ENCODE measurements at regions not wholly inside any gene's neighbourhood (a gene's known extent, or its start where the extent isn't known, plus 50 kb on each side); places are given as distances from the start of the nearest gene placed in this dataset.

DNA sequence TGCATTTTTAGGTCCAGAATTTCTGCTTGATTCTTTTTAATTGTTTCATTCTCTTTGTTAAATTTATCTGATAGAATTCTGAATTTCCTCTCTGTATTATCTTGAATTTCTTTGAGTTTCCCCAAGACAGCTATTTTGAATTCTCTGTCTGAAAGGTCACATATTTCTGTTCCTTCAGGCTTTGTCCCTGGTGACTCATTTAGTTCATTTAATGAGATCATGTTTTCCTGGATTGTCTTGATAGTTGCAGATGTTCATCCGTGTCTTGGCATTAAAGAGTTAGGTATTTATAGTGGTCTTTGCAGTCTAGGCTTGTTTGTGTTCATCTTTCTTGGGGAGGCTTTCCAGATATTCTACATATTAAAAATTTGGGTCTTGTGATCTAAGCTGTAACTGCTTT is 694.8 kb upstream of the CCDC179 start:
- Mint-ChIP-seq H3K36me3 (ENCODE audit: low read depth) (no peaks in the 10 kb centered on the region), H3K4me1 (no peaks in the 10 kb centered on the region), H3K4me3 (no peak overlapping the region), H3K27me3 (ENCODE audit: low read depth, poor library complexity) (peaks cover 8% of the 10 kb centered on the region), H3K27ac (no peak overlapping the region), H3K9me3 (no peaks in the 10 kb centered on the region)
- TF ChIP-seq, protein P1, sequence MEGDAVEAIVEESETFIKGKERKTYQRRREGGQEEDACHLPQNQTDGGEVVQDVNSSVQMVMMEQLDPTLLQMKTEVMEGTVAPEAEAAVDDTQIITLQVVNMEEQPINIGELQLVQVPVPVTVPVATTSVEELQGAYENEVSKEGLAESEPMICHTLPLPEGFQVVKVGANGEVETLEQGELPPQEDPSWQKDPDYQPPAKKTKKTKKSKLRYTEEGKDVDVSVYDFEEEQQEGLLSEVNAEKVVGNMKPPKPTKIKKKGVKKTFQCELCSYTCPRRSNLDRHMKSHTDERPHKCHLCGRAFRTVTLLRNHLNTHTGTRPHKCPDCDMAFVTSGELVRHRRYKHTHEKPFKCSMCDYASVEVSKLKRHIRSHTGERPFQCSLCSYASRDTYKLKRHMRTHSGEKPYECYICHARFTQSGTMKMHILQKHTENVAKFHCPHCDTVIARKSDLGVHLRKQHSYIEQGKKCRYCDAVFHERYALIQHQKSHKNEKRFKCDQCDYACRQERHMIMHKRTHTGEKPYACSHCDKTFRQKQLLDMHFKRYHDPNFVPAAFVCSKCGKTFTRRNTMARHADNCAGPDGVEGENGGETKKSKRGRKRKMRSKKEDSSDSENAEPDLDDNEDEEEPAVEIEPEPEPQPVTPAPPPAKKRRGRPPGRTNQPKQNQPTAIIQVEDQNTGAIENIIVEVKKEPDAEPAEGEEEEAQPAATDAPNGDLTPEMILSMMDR (IDR thresholded peaks at IDR 0.05), result no peak
- DNase-seq, result no peak

DNA sequence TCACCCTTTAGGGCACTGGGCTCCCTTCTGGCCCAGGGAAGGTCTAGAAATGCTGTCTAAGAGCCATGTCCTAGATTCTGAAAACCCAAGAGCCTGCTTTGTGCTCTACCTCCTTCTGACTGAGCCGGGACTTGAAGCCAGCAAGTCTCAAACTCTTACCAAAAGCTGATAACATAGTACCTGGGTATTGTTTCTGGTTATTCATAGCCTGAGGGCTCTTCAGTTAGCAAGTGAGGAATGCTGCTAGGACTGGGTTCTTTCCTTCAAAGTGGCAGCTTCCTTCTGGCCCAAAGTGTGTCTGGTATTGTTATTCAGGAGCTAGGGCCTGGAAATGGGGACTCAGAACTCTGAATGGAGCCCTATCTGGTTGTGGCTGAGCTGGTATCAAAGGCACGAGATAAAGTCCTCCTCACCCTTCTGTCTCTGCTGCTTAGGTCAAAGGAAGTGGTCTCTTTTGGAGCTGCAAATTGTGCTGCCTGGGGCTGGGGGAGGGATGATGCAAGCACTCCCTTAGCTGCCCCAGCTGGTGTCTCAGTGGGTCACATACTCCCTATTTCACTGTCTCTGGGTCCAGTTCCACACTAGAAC is 696.0 kb upstream of the CCDC179 start:
- Mint-ChIP-seq H3K27ac (no peak overlapping the region), H3K27me3 (ENCODE audit: low read depth, poor library complexity) (peaks cover 5% of the 10 kb centered on the region), H3K36me3 (ENCODE audit: low read depth) (no peaks in the 10 kb centered on the region), H3K4me3 (no peak overlapping the region), H3K4me1 (no peaks in the 10 kb centered on the region), H3K9me3 (no peaks in the 10 kb centered on the region)
- TF ChIP-seq, protein P1 (IDR thresholded peaks at IDR 0.05), result no peak
- no peak for DNase-seq

DNA sequence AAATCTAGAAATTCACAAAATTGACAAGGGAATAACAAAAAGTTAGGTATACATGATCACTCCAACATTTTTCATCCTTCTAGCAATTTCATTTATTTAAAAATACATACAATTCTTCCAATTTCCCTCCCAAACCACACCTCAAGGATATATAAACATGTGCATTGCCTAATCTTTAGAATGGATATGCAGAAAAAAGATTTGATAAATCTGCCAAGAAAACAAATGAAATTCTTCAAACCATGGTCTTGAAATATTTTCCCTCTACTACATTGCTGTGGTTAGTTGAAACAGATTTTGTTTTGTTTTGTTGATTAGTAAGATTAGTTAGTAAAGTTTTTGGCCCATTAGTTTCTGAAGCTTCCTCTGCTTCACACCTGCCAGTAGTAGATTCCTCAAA is 703.3 kb upstream of the CCDC179 start:
- Mint-ChIP-seq H3K4me1 (no peaks in the 10 kb centered on the region), H3K4me3 (no peak overlapping the region), H3K27ac (no peak overlapping the region), H3K36me3 (ENCODE audit: low read depth) (no peaks in the 10 kb centered on the region), H3K9me3 (no peaks in the 10 kb centered on the region), H3K27me3 (ENCODE audit: low read depth, poor library complexity) (no peaks in the 10 kb centered on the region)
- no peak for DNase-seq
- TF ChIP-seq, protein P1 (IDR thresholded peaks at IDR 0.05), result no peak

DNA sequence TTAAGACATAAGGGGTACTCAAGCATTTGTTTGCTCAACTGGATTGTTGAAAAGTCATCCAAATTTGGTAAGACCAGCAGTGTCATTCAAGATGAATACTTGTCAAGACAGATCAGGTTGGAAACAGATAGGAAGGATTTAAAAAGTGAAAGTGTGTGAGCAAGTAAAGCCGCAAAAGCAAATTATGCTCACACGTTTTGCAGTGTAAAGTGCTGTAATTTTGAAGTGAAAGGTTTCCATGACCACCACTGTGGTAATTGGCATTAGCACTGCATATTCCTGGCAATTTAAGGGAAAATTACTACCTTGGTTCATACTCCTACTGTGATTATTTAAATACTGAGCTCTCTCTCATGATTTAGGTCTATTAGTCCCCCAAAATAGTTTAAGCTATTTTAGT is 704.1 kb upstream of the CCDC179 start:
- TF ChIP-seq, protein P1 (IDR thresholded peaks at IDR 0.05), result no peak
- Mint-ChIP-seq H3K36me3 (ENCODE audit: low read depth) (no peaks in the 10 kb centered on the region), H3K4me3 (no peak overlapping the region), H3K27me3 (ENCODE audit: low read depth, poor library complexity) (no peaks in the 10 kb centered on the region), H3K4me1 (no peaks in the 10 kb centered on the region), H3K27ac (no peak overlapping the region), H3K9me3 (no peaks in the 10 kb centered on the region)
- DNase-seq, result no peak

DNA sequence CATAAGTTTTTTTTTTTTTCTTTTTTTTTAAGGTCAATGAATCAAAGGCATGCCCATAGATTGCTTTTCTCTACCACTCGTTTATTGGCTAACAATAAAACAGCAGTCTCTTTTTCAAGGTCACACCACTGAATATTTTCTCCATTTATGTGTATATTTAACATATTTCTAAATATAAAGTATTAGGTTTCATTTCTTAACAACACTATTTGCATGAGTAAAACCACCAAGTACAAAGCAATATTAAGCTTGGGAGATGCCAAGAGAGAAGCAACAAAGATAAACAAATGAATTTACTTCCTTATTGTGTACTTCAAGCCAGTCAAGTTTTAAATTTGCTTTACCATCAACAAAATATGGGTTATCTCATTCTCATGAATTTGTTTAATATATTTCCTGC is 708.9 kb upstream of the CCDC179 start:
- Mint-ChIP-seq H3K27ac (no peak overlapping the region), H3K4me3 (no peak overlapping the region), H3K36me3 (ENCODE audit: low read depth) (no peaks in the 10 kb centered on the region), H3K4me1 (no peaks in the 10 kb centered on the region), H3K27me3 (ENCODE audit: low read depth, poor library complexity) (no peaks in the 10 kb centered on the region), H3K9me3 (no peaks in the 10 kb centered on the region)
- DNase-seq, result no peak
- TF ChIP-seq, protein P1 (IDR thresholded peaks at IDR 0.05), result no peak

DNA sequence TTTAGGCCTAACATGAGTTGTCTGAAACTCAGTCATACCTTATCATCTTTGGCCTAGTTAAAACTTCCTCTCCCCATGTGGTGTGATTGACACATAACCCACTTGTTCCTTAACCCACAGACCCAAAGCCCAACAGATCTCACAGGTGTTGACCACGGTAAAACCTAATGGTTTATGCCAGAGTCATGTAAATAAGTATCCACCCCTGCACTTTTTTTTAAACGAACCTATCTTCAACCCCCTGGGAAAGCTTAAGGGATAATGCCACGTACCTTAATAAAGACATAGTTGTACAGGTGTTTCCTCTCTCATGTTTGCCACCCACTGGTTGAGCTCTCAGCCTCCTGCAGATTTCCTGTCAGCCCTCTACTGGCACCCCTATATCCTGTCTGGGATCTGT is 709.3 kb upstream of the CCDC179 start:
- TF ChIP-seq, protein P1 (IDR thresholded peaks at IDR 0.05), result no peak
- no peaks in the 10 kb centered on the region for H3K27me3 Mint-ChIP-seq (ENCODE audit: low read depth, poor library complexity)
- H3K27ac Mint-ChIP-seq, result no peak overlapping the region
- DNase-seq, result no peak
- no peak overlapping the region for H3K4me3 Mint-ChIP-seq
- H3K4me1 Mint-ChIP-seq, result no peaks in the 10 kb centered on the region
- no peaks in the 10 kb centered on the region for H3K36me3 Mint-ChIP-seq (ENCODE audit: low read depth)
- H3K9me3 Mint-ChIP-seq, result no peaks in the 10 kb centered on the region
